GM23338 (cell line): ENCODE measurements at regions not wholly inside any gene's neighbourhood (a gene's known extent, or its start where the extent isn't known, plus 50 kb on each side); places are given as distances from the start of the nearest gene placed in this dataset.

Experiments
- EZH2 ChIP-seq: fragments of 200-600 bp; sonication (generic); IDR thresholded peaks from one replicate; pipeline ENCODE4 v1.8.0; 2017; ENCODE audit warnings: antibody characterized with exemption, mild to moderate bottlenecking, low read depth; ENCODE audit not compliant: unreplicated experiment
- EZH2phosphoT487 ChIP-seq: fragments of 200-600 bp; sonication (generic); IDR thresholded peaks from one replicate; pipeline ENCODE4 v1.8.1; 2018; ENCODE audit warnings: antibody characterized with exemption; ENCODE audit not compliant: unreplicated experiment
- POLR2AphosphoS5 ChIP-seq: IDR thresholded peaks from 2 replicates; pipeline ENCODE4 v1.6.1; 2016; ENCODE audit warnings: antibody characterized with exemption, low read depth
- STAT1 ChIP-seq: IDR thresholded peaks from one replicate; pipeline ENCODE4 v1.6.1; 2016; ENCODE audit warnings: antibody characterized with exemption; ENCODE audit not compliant: unreplicated experiment

- TF ChIP-seq EZH2phosphoT487: no peak
- no peak for TF ChIP-seq STAT1
- TF ChIP-seq EZH2: no peak
- no peak for TF ChIP-seq POLR2AphosphoS5
Observed at GRCh38 chr13:34421858-34422475, 520.1 kb upstream of the NBEA start.
